ENCODE measurements at regions not wholly inside any gene's neighbourhood (a gene's known extent, or its start where the extent isn't known, plus 50 kb on each side); places are given as distances from the start of the nearest gene placed in this dataset.
"Not testable (repeated sequence)": the region's sequence is repeated elsewhere in the genome, so short reads cannot be mapped to it uniquely, and the experiment has no call there.

DNA sequence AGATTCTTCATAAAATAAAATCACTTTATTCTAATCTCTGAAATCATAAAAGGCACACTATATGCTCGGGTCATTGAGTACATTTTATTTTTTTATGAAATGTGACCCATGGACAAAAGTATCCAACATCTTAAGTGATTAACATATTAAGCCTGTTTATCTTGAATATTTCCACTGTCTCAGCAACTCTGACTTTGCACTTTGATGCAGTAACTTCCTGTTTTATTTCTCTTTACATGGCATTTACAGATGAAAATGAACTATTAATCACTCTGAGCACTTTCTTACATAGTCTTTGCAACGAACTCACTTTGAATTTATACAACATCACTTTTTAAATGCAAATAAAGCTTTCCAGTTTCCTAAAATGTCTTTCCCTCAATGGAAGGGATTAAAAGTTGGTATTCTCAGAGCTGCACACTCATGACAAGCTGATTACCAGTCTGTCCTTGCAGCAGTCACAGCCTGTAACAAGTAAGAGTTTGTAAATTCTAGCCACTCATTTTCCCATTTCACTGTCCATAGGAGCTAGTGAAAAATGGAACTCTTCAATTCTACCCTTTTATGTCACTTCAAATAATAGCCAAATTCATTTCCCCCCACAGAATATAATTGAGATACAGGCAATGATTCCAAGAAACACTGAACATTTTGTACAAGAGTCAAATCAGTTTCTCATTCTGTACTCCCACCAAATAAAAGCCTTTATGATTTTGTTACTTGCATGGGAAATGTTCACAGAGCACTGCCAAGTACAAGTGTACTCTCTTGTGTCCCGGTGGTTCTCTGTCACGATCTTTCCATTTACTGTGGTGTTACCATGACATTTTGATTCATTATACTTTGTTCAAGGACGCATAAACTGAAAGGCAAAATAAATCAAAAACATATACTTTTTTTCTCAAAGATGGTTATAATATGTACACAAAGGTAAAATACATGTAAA is 1968.9 kb downstream of the PCDH9 start:
- H3K9ac ChIP-seq = no peak overlapping the region
- no peaks in the 10 kb centered on the region for H3K36me3 ChIP-seq
- H3K27ac ChIP-seq = no peak overlapping the region
- no peaks in the 10 kb centered on the region for H3K9me3 ChIP-seq
- H3K4me3 ChIP-seq = no peak overlapping the region
- TF ChIP-seq Cebpa-rat (IDR thresholded peaks at IDR 0.05) = no peak
- no peaks in the 10 kb centered on the region for H3K27me3 ChIP-seq
- H3K4me1 ChIP-seq = no peaks in the 10 kb centered on the region
- H3K4me2 ChIP-seq = peak overlapping the region; percentile 49
- H4K20me1 ChIP-seq = no peaks in the 10 kb centered on the region

GRCh38 chr13:65240773-65241172 is 1989.4 kb downstream of the PCDH9 start:
- H3K9ac ChIP-seq = no peak overlapping the region

GRCh38 chr13:65236841-65237418 is 1993.2 kb downstream of the PCDH9 start:
- Histone ChIP-seq H3K27ac (no peak overlapping the region), H3K4me2 (no peak overlapping the region), H3K9me3 (peaks cover 17% of the 10 kb centered on the region), H3K4me3 (no peak overlapping the region), H3K4me1 (no peaks in the 10 kb centered on the region), H3K36me3 (no peaks in the 10 kb centered on the region), H3K9ac (no peak overlapping the region), H4K20me1 (no peaks in the 10 kb centered on the region), H3K27me3 (no peaks in the 10 kb centered on the region)
- no peak for TF ChIP-seq Cebpa-rat (IDR thresholded peaks at IDR 0.05)

More at GRCh38 chr13:65240773-65241172, 1989.4 kb downstream of the PCDH9 start:
- peaks cover 17% of the 10 kb centered on the region for H3K9me3 ChIP-seq
- no peaks in the 10 kb centered on the region for H3K36me3 ChIP-seq
- H4K20me1 ChIP-seq = no peaks in the 10 kb centered on the region
- H3K4me1 ChIP-seq = no peaks in the 10 kb centered on the region
- no peak overlapping the region for H3K27ac ChIP-seq
- H3K4me3 ChIP-seq = no peak overlapping the region
- H3K27me3 ChIP-seq = no peaks in the 10 kb centered on the region
- no peak overlapping the region for H3K4me2 ChIP-seq
- no peak for TF ChIP-seq Cebpa-rat (IDR thresholded peaks at IDR 0.05)

DNA sequence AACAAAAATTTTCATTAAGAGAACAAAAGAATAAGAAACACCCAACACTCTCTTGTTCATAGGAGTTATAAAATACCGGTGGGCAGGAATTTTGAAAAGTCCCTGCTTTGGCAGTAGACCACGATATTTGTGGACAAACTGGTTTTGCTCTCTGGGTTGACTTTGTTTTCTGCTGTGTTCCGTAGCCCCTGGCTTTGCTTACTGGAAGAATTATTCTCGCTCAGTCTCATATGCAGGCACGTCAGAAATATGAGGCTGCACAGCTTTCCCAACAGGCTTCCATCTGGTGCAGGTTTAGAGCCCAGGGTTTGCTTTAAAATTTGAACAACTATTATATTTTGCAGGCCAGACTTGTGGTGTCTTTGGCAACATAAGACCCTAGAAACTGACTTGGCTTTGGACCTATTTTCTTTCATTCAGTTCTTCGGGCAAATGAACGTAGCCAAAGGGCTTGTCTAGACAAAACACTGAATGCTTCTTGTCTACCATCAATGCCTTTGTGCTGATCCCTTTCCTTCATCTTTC is 2012.6 kb downstream of the PCDH9 start:
- TF ChIP-seq Cebpa-rat (IDR thresholded peaks at IDR 0.05) = no peak
- Histone ChIP-seq H3K9ac (no peak overlapping the region), H3K27me3 (no peaks in the 10 kb centered on the region), H3K4me2 (no peak overlapping the region), H3K4me3 (no peak overlapping the region), H3K36me3 (no peaks in the 10 kb centered on the region), H3K9me3 (no peaks in the 10 kb centered on the region), H4K20me1 (no peaks in the 10 kb centered on the region), H3K4me1 (no peaks in the 10 kb centered on the region), H3K27ac (no peak overlapping the region)

- not testable (repeated sequence) for H3K4me1 ChIP-seq, H3K4me2 ChIP-seq, H4K20me1 ChIP-seq, H3K27me3 ChIP-seq, H3K4me3 ChIP-seq, H3K27ac ChIP-seq, H3K36me3 ChIP-seq, H3K9ac ChIP-seq, H3K9me3 ChIP-seq
These were observed 2027.3 kb downstream of the PCDH9 start for GRCh38 chr13:65202845-65203244.

DNA sequence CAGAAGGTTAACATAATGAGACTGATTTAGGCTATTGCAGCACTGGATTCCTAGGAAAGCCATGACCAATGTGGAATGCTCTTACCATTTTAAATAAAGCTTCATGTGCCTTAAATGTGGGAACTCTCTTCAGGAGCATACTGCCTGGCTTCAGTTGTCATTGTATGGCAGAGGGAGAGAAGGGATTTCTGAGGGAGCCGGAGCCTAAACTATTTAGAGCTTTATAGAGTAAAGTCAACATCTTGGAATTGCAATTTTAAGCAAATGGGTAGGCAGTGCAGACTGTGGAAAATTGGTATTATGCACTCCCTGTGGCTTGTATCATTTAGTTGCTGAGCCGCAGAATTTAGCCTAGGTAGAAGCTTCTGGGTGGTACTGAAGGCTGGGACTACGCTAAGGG is 2041.4 kb downstream of the PCDH9 start:
- H3K4me1 ChIP-seq = no peaks in the 10 kb centered on the region
- H3K27ac ChIP-seq = no peak overlapping the region
- no peak overlapping the region for H3K4me3 ChIP-seq
- no peaks in the 10 kb centered on the region for H3K36me3 ChIP-seq
- H3K4me2 ChIP-seq = no peak overlapping the region
- no peak overlapping the region for H3K9ac ChIP-seq
- TF ChIP-seq Cebpa-rat (IDR thresholded peaks at IDR 0.05) = no peak
- no peaks in the 10 kb centered on the region for H3K9me3 ChIP-seq
- no peaks in the 10 kb centered on the region for H4K20me1 ChIP-seq
- no peaks in the 10 kb centered on the region for H3K27me3 ChIP-seq

- H3K4me3 ChIP-seq = no peak overlapping the region
- H3K9ac ChIP-seq = no peak overlapping the region
- H3K27ac ChIP-seq = no peak overlapping the region
- no peaks in the 10 kb centered on the region for H3K9me3 ChIP-seq
- no peak overlapping the region for H3K4me2 ChIP-seq
- no peaks in the 10 kb centered on the region for H3K36me3 ChIP-seq
- H3K27me3 ChIP-seq = no peaks in the 10 kb centered on the region
- H3K4me1 ChIP-seq = no peaks in the 10 kb centered on the region
- TF ChIP-seq Cebpa-rat (IDR thresholded peaks at IDR 0.05) = no peak
- no peaks in the 10 kb centered on the region for H4K20me1 ChIP-seq
These were observed 2062.1 kb downstream of the PCDH9 start for GRCh38 chr13:65168026-65168425.

DNA sequence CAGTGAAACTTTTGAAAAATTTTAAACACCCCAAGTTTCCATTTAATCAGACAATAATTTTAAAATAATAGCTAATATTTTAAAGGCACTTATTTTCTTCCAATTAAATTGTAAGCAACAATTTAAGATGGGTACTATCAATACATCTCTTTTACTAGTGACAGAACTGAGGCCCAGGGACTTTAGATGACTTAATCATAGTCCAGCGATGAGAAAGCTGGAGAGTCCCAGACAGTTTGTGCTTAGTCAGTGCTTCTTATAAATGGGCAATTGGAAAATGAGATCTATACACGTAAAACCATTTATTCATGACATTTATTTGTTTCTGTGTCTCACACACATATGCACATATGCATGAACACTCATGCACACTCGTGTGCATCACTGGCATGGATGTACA is 2063.5 kb downstream of the PCDH9 start:
- Histone ChIP-seq H3K27me3 (no peaks in the 10 kb centered on the region), H4K20me1 (no peaks in the 10 kb centered on the region), H3K9me3 (no peaks in the 10 kb centered on the region), H3K27ac (no peak overlapping the region), H3K9ac (no peak overlapping the region), H3K4me1 (no peaks in the 10 kb centered on the region), H3K36me3 (no peaks in the 10 kb centered on the region), H3K4me3 (no peak overlapping the region), H3K4me2 (no peak overlapping the region)
- no peak for TF ChIP-seq Cebpa-rat (IDR thresholded peaks at IDR 0.05)

- Histone ChIP-seq H3K36me3 (no peaks in the 10 kb centered on the region), H3K27ac (no peak overlapping the region), H3K4me3 (no peak overlapping the region), H4K20me1 (no peaks in the 10 kb centered on the region), H3K4me2 (no peak overlapping the region), H3K4me1 (no peaks in the 10 kb centered on the region), H3K9ac (no peak overlapping the region), H3K9me3 (no peaks in the 10 kb centered on the region), H3K27me3 (no peaks in the 10 kb centered on the region)
- TF ChIP-seq Cebpa-rat (IDR thresholded peaks at IDR 0.05) = no peak
These were observed 2070.3 kb downstream of the PCDH9 start for GRCh38 chr13:65159803-65160202.

- TF ChIP-seq Cebpa-rat (IDR thresholded peaks at IDR 0.05) = no peak
- H4K20me1 ChIP-seq = no peaks in the 10 kb centered on the region
- no peaks in the 10 kb centered on the region for H3K36me3 ChIP-seq
- H3K27me3 ChIP-seq = no peaks in the 10 kb centered on the region
- no peak overlapping the region for H3K27ac ChIP-seq
- H3K4me1 ChIP-seq = peaks cover 12% of the 10 kb centered on the region
- H3K9ac ChIP-seq = no peak overlapping the region
- H3K4me2 ChIP-seq = no peak overlapping the region
- H3K4me3 ChIP-seq = no peak overlapping the region
- no peaks in the 10 kb centered on the region for H3K9me3 ChIP-seq
These were observed 2074.3 kb downstream of the PCDH9 start for GRCh38 chr13:65155861-65156260.

All from BLaER1 (cell line).